HAP-1 (cell line): ENCODE measurements at regions not wholly inside any gene's neighbourhood (a gene's known extent, or its start where the extent isn't known, plus 50 kb on each side); places are given as distances from the start of the nearest gene placed in this dataset.
"Not testable (repeated sequence)": the region's sequence is repeated elsewhere in the genome, so short reads cannot be mapped to it uniquely, and the experiment has no call there.

Experiments
- DNase-seq, 2 experiments: peaks; one replicate each; pipeline ENCODE4 v3.0.0-alpha.2; 2016 to 2020; ENCODE audit warnings: low spot score in 2 of 2
- H3K27me3 ChIP-seq: fragments of 250-450 bp; sonication (Bioruptor Pico); 2 replicates; pipeline ENCODE4 v1.5.1; 2020; ENCODE audit warnings: low read depth, mild to moderate bottlenecking, moderate library complexity
- H3K36me3 ChIP-seq: fragments of 250-450 bp; sonication (Bioruptor Pico); replicated peaks from 2 replicates; pipeline ENCODE4 v1.5.1; 2020; ENCODE audit warnings: mild to moderate bottlenecking
- H3K4me1 ChIP-seq: fragments of 250-450 bp; sonication (Bioruptor Pico); 2 replicates; pipeline ENCODE4 v1.5.1; 2020; ENCODE audit warnings: mild to moderate bottlenecking
- H3K4me3 ChIP-seq: fragments of 250-450 bp; sonication (Bioruptor Pico); 2 replicates; pipeline ENCODE4 v1.5.1; 2020; ENCODE audit warnings: mild to moderate bottlenecking, moderate library complexity
- H3K9me3 ChIP-seq: fragments of 250-450 bp; sonication (Bioruptor Pico); 2 replicates; pipeline ENCODE4 v1.5.1; 2020; ENCODE audit warnings: mild to moderate bottlenecking, moderate library complexity
- in situ Hi-C: fragments of 300-500 bp; cut with MboI; formaldehyde crosslinking; loops from 3 replicates; pipeline ENCODE4 v1.14.3; 2020; ENCODE audit warnings: low sequenced_read_pairs, inconsistent platforms, mixed read lengths

DNA sequence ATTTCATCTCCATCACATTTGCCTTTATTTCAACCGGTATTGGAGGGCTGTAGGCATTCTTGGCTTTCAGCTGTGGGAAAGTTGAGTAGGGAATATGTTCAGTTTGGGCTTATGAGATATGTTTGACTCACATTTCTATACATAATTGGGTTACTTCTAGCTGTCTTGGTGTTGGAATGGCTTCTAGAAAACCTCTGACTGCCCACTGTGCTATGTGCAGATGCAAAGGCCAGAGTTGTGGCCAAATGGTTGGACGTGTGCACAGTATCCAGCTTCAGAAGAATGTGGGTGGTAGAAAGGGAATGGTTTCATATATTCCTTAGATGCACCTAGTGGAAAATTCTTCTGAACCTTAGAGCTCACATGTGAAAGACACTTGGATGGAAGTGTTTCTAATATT, 92.6 kb upstream of the H2AZ1 start:
- DNase-seq: no peak
- in situ Hi-C loops: no loop called here

DNA sequence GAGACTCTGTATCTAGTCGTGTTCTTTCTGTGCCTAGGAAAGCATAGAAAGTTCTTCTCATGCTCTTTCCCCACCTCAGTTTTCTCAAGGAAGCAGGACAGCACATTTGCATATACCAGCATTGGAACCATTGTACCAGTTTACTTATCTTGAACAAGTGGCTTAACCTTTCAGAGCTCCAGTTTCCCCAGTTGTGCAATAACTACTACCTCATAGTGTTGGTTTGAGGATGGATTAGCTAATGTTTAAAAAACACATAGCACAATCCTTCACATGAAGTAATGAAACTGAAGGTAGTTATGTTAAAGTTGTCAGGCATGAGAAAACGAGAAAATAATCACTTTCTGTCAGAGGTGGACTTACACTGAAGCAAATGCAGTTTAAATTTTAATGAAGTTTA, 92.2 kb upstream of the H2AZ1 start:
- no peak overlapping the region for H3K4me3 ChIP-seq
- no peaks in the 10 kb centered on the region for H3K9me3 ChIP-seq
- H3K36me3 ChIP-seq: no peaks in the 10 kb centered on the region
- H3K4me1 ChIP-seq: no peaks in the 10 kb centered on the region
- in situ Hi-C loops: no loop called here
- no peaks in the 10 kb centered on the region for H3K27me3 ChIP-seq
- DNase-seq: no peak

More for the DNA sequence above, 92.6 kb upstream of the H2AZ1 start:
- no peaks in the 10 kb centered on the region for H3K4me1 ChIP-seq
- no peaks in the 10 kb centered on the region for H3K27me3 ChIP-seq
- H3K36me3 ChIP-seq: no peaks in the 10 kb centered on the region
- no peaks in the 10 kb centered on the region for H3K9me3 ChIP-seq
- no peak overlapping the region for H3K4me3 ChIP-seq

DNA sequence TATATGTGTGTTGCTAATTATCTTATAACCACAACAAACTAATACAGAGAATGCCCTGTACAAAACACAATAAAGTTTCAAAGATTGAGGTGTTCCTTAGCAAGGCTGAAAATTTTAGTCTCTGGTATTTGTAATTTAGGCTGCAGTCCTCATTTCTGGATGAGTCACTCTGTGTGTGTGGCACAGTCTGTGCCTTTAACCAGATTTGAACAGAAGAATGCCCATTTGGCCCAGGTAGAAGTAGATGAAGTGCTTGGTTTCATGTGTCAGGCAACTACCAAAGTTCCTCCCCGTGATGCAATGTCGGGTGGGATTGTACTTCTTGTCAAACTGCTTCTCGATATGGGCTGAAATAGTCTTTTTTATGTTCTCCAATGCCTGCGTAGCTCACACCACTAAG, 91.6 kb upstream of the H2AZ1 start:
- Histone ChIP-seq H3K9me3 (no peaks in the 10 kb centered on the region; the same call in 1 of the 2 replicates), H3K36me3 (no peaks in the 10 kb centered on the region)
- in situ Hi-C loops: no loop called here

DNA sequence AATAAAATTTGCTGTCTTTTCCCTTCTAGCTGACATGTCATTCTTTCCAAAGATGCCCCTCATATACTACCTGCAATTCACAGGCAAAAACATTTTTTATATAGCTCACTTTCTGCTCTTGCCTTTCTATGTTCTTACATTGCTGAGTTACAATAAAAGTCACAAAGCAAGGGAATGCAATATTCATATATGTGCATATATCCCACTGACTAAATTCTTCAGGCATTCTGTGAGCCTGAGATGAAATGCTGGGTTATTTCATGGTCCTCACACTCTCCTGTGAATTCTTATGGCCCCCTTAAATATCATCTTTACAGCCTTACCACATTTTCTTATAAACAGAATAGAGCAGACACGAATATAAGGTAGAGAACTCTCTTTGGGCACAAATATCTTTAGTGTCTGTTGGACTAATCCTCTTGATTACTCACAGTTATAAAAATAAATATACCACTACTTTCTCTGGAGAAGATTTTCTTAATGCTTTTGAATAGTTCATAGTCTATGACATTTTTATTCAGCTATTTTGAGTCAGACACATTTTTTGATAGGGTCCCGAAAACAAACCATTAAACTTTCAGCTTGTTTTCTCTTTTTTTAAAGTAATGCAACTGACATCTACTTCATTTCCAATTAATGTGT, 84.1 kb upstream of the H2AZ1 start:
- Histone ChIP-seq H3K4me1 (no peaks in the 10 kb centered on the region), H3K36me3 (no peaks in the 10 kb centered on the region), H3K27me3 (no peaks in the 10 kb centered on the region), H3K4me3 (no peak overlapping the region), H3K9me3 (no peaks in the 10 kb centered on the region; the same call in 1 of the 2 replicates)
- in situ Hi-C loops: no loop called here
- DNase-seq: no peak

More for the DNA sequence above, 91.6 kb upstream of the H2AZ1 start:
- Histone ChIP-seq H3K4me1 (no peaks in the 10 kb centered on the region), H3K4me3 (no peak overlapping the region), H3K27me3 (no peaks in the 10 kb centered on the region)
- DNase-seq: no peak

DNA sequence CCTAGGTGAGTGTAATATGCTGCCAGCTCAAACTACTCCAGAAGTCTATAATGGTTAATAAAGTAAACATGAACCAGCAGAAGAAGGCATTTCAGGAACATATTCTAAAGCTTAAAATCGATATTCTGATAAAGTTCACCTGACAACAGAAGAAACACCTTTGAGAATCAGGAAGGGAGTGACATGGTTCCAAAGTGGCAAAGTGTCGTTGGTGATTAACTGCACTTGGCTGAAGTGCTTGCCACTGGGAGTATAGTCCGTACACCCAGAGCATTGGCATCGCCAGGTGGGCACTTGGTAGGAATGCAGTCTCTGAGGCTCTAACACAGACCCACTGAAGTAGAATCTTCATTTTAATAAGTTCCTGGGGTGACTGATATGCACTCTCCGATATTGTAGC, 76.0 kb upstream of the H2AZ1 start:
- no peaks in the 10 kb centered on the region for H3K36me3 ChIP-seq
- no peaks in the 10 kb centered on the region for H3K27me3 ChIP-seq
- DNase-seq: no peak
- no peaks in the 10 kb centered on the region for H3K4me1 ChIP-seq
- H3K9me3 ChIP-seq: no peaks in the 10 kb centered on the region
- in situ Hi-C loops: no loop called here
- H3K4me3 ChIP-seq: no peak overlapping the region

DNA sequence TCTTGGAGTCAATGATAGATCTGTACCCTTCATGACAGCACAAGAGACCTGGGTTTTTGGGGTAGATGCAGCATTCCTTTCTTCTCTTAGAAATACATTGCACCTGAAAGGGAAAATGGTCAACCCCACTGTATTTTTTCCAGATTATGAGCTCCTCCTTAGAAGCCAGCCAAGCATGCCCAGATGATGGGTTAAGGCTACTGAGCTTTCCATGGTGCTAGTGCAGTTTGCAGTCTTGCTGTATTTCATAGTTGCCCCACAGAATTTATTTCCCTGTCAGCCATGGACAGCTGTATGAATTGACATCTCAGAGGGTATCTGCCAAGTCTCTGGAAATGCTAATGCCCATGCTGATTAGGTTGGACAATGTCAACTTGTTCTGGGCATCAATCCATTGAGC, 73.7 kb upstream of the H2AZ1 start:
- Histone ChIP-seq H3K27me3 (no peaks in the 10 kb centered on the region), H3K36me3 (no peaks in the 10 kb centered on the region), H3K4me3 (no peak overlapping the region), H3K4me1 (no peaks in the 10 kb centered on the region), H3K9me3 (no peaks in the 10 kb centered on the region)
- in situ Hi-C loops: no loop called here
- no peak for DNase-seq

DNA sequence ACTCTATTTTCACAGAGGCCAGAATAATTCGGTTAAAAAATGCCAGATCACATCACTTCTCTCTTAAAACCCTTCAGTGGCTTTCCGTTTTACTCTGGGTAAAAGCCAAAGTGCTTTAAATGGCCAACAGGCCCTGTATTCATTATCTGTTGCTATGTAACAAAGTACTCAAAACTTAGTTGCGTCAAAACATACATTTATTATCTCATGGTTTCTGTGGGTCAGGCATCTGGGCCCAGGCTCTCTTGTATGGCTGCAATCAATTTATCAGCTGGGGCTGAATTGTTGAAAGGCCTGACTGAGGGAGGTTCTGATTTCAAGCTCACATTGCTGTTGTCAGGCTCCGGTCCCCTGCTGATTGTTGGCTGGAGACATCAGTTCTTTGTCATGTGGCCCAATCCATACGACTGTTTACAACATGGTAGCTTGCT, 72.7 kb upstream of the H2AZ1 start:
- no peaks in the 10 kb centered on the region for H3K4me1 ChIP-seq

DNA sequence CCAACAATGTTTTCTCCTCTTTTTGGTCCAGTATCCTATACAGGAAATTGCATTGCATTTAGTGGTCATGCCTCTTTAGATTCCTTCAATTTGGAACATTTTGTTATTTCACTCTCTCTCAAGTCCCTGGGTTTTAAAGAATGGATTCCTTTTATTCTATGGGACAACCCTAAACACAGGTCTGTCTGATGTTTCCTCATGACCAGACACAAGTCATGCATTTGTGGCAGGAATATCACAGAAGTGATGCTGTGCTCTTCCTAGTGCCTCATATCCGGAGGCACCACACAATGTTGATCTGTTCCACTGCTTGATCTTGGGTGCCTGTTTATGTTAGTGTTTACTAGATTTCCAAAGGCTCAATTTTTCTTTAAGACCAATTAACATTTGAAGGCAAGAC, 69.7 kb upstream of the H2AZ1 start:
- no peaks in the 10 kb centered on the region for H3K4me1 ChIP-seq
- in situ Hi-C loops: no loop called here
- H3K9me3 ChIP-seq: no peaks in the 10 kb centered on the region
- no peak for DNase-seq
- H3K36me3 ChIP-seq: no peaks in the 10 kb centered on the region; the same call in 1 of the 2 replicates
- no peak overlapping the region for H3K4me3 ChIP-seq
- no peaks in the 10 kb centered on the region for H3K27me3 ChIP-seq

More for the DNA sequence above, 72.7 kb upstream of the H2AZ1 start:
- Histone ChIP-seq H3K9me3 (no peaks in the 10 kb centered on the region), H3K4me3 (no peak overlapping the region), H3K27me3 (no peaks in the 10 kb centered on the region), H3K36me3 (no peaks in the 10 kb centered on the region; the same call in 1 of the 2 replicates)
- DNase-seq: no peak
- in situ Hi-C loops: no loop called here

DNA sequence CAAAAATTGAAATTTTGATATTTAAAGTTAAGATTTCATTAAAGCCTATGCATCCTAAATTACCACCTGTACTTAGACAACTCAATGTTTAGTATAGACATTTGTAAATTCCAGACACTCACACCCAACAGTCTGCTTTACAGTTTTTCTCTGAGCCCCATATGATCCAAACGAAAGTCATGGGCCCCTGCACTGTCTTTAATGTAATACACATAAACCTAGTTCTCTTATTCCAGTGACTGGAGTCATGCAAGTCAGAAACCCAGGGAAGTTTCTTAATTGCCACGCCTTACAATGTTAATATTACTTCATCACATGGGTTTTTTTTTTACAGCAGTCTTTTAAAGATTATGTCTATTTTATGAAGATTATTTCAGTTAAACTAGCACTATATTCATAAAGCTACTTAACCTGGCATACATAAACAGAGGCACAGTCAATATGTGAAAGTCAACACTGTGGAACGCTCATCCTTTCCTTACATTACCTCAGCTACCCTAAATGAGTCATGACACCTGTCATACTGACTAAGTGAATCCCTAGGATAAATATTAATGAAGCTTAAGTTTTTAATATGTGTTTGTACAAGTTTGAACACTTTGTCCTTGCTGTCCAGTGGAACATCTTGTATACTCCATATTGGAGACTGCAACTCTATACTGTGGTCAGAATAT, 67.7 kb upstream of the H2AZ1 start:
- Histone ChIP-seq H3K4me3 (no peak overlapping the region), H3K4me1 (no peaks in the 10 kb centered on the region), H3K27me3 (no peaks in the 10 kb centered on the region), H3K9me3 (no peaks in the 10 kb centered on the region), H3K36me3 (no peaks in the 10 kb centered on the region; the same call in 1 of the 2 replicates)
- DNase-seq: no peak
- in situ Hi-C loops: no loop called here

DNA sequence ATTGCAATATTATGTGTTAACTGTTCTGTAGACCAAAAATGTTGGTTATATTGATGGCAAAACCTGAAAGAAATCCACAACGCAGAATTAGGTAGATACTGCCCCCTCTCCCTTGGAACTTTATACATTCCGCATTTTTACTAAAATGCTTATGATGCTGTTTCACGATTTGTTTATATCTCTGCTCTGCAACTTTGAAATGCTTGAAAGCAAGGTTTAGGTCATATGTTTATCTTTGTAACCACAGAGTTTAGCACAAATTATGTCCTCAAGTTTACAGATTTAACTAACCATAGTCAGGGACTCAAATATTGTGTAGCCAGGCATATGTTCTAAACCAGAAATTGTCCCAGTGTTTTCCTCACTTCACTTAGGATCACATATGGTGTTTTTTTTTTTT, 66.1 kb upstream of the H2AZ1 start:
- Histone ChIP-seq H3K36me3 (no peaks in the 10 kb centered on the region; the same call in 1 of the 2 replicates), H3K4me1 (no peaks in the 10 kb centered on the region), H3K9me3 (no peaks in the 10 kb centered on the region), H3K27me3 (no peaks in the 10 kb centered on the region), H3K4me3 (no peak overlapping the region)
- no peak for DNase-seq
- in situ Hi-C loops: no loop called here

DNA sequence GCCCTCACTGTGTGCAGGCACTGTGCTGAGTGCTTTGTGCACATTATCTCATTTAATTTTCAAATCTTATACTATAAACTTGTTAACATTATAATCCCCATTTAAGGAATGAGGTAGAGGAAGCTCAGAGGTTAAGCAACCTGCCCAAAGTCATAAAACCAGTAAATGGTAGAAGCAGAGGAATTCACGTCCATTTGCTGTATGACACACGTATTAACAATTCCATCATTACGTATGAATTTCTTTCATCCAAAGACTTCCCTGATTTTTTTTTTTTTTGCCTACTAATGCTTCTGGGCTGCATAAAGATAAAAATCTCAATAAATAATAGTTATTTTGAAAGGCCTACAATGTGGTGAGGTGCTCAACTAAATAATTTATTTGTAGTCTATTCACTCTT, 64.5 kb upstream of the H2AZ1 start:
- H3K4me3 ChIP-seq: no peak overlapping the region
- H3K4me1 ChIP-seq: no peaks in the 10 kb centered on the region
- H3K9me3 ChIP-seq: no peaks in the 10 kb centered on the region
- H3K36me3 ChIP-seq: no peaks in the 10 kb centered on the region; the same call in 1 of the 2 replicates
- no peak for DNase-seq
- in situ Hi-C loops: no loop called here
- no peaks in the 10 kb centered on the region for H3K27me3 ChIP-seq

DNA sequence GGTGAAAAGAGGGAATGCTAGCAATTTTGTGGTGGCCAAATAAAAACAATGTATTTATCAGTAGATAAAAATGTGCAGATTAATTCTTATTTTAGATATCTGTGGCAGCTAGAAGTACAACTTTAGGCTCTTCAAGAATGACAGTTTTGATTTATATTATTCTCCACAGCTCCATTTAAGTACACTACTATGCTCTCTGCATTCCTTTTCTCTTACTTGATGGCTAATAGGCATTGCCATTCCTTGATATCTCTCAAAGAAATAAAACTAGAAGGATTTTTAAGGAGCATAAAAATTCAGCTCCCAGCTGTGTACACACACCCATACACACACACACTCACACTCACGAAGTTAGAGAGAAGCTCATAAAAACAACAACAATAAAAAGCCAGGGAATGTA, 59.4 kb upstream of the H2AZ1 start:
- H3K4me3 ChIP-seq: no peak overlapping the region
- no peaks in the 10 kb centered on the region for H3K9me3 ChIP-seq
- H3K4me1 ChIP-seq: no peaks in the 10 kb centered on the region
- no peaks in the 10 kb centered on the region for H3K27me3 ChIP-seq
- no peaks in the 10 kb centered on the region for H3K36me3 ChIP-seq
- in situ Hi-C loops: no loop called here
- no peak for DNase-seq

DNA sequence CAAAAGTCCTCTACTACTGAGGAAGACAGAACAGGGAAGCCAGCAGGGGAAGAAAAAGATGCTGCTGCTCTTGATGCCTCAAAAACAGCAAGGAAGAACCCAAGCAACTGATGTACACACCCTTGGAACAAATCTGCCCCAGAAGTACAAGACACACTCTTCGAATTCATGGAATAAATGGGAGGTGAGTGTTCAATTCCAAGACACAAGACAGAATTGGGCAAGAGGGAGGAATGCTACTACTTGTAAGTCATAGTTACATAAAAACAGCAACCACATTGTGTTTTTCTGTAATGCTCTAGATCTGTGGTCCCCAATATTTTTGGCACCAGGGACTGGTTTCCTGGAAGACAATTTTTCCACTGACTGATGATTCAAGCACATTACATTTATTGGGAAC, 58.0 kb upstream of the H2AZ1 start:
- no peak overlapping the region for H3K4me3 ChIP-seq
- no peaks in the 10 kb centered on the region for H3K9me3 ChIP-seq
- DNase-seq: no peak
- in situ Hi-C loops: no loop called here
- H3K4me1 ChIP-seq: no peaks in the 10 kb centered on the region
- H3K36me3 ChIP-seq: no peaks in the 10 kb centered on the region
- H3K27me3 ChIP-seq: no peaks in the 10 kb centered on the region

DNA sequence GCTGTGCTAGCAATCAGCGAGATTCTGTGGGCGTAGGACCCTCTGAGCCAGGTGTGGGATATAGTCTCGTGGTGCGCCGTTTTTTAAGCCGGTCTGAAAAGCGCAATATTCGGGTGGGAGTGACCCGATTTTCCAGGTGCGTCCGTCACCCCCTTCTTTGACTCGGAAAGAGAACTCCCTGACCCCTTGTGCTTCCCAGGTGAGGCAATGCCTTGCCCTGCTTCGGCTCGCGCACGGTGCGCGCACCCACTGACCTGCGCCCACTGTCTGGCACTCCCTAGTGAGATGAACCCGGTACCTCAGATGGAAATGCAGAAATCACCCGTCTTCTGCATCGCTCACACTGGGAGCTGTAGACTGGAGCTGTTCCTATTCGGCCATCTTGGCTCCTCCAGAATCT, 56.1 kb upstream of the H2AZ1 start:
- H3K9me3 ChIP-seq, DNase-seq, H3K4me1 ChIP-seq, H3K36me3 ChIP-seq, in situ Hi-C loops, H3K4me3 ChIP-seq, H3K27me3 ChIP-seq: not testable (repeated sequence)
